ENCODE measurements at regions not wholly inside any gene's neighbourhood (a gene's known extent, or its start where the extent isn't known, plus 50 kb on each side); places are given as distances from the start of the nearest gene placed in this dataset.

DNA sequence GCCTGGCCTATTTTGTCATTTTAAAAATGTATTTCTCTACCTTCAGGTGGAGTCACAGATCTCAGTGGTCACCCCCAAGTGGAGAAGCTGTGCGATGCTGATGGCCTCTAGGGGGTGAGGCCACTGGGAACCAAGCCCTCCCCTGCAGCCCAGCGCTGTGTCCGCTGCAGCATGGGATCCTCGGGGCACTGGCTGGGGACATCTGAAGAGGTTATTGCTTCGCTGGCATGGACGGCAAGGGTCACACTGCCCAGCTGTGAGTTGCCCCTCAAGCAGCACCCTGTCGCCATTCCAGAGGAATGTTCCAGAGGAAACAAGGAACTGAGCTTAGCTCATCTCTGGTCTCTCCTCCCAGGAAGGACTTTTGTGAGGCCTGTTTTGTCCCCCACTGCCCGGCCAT, 119.6 kb upstream of the S1PR3 start:
- Histone ChIP-seq H3K36me3 (ENCODE audit: control insufficient read depth in 2 of 4, insufficient read depth in 4 of 4, low read length in 3 of 4) (no peaks in the 10 kb centered on the region), H4K8ac (ENCODE audit: extremely low read depth, insufficient read depth, low read length) (peak overlapping the region; percentile 62), H2AK5ac (ENCODE audit: low read depth, low read length) (no peak overlapping the region), H2BK12ac (ENCODE audit: low read depth, low read length) (no peak overlapping the region), H3K79me2 (ENCODE audit: control insufficient read depth in 1 of 2, insufficient read depth in 2 of 2, low read length in 2 of 2) (no peaks in the 10 kb centered on the region), H3K4ac (replicated peaks; ENCODE audit: insufficient read length, low read depth, low read length) (no peak overlapping the region), H3K27me3 (replicated peaks in 1 of 4; ENCODE audit: control insufficient read depth in 3 of 4, extremely low read depth in 1 of 4, insufficient read depth in 3 of 4, low read length in 3 of 4) (no peaks in the 10 kb centered on the region), H3K79me1 (ENCODE audit: low read depth, low read length) (no peaks in the 10 kb centered on the region), H2BK120ac (replicated peaks; ENCODE audit: low read depth, low read length) (no peak overlapping the region), H3K4me2 (ENCODE audit: insufficient read depth in 1 of 2, low read depth in 2 of 2, low read length in 2 of 2) (no peak overlapping the region), H4K5ac (ENCODE audit: insufficient read length, low read depth, low read length) (no peak overlapping the region), H4K91ac (replicated peaks; ENCODE audit: insufficient read length, low read length) (no peak overlapping the region), H3K18ac (ENCODE audit: extremely low read depth, low read length) (no peak overlapping the region), H3K4me3 (ENCODE audit: extremely low read depth in 1 of 4, insufficient read depth in 2 of 4, low read depth in 3 of 4, low read length in 4 of 4) (no peak overlapping the region), H3K27ac (ENCODE audit: low read depth, low read length) (no peak overlapping the region), H2BK5ac (ENCODE audit: low read depth, low read length) (no peak overlapping the region), H3K4me1 (replicated peaks in 1 of 4; ENCODE audit: control insufficient read depth in 3 of 4, insufficient read depth in 4 of 4, low read length in 3 of 4) (no peaks in the 10 kb centered on the region), H3K14ac (ENCODE audit: insufficient read length) (no peak overlapping the region), H3K23ac (ENCODE audit: insufficient read length) (no peak overlapping the region), H3K23me2 (ENCODE audit: low read depth, low read length) (no peaks in the 10 kb centered on the region), H3K56ac (replicated peaks; ENCODE audit: insufficient read length, low read depth, low read length) (no peak overlapping the region), H2BK20ac (ENCODE audit: low read length) (no peak overlapping the region), H3K9ac (replicated peaks in 1 of 4; ENCODE audit: extremely low read depth in 1 of 4, low read depth in 3 of 4, low read length in 3 of 4) (no peak overlapping the region), H3K9me3 (ENCODE audit: insufficient read depth in 2 of 2, low read depth in 1 of 2, low read length in 1 of 2) (peaks cover 0 to 5% of the 10 kb centered on the region in 2 experiments; a peak in 2 of 4 replicates), H2AFZ (ENCODE audit: low read length) (no peak overlapping the region), H4K20me1 (replicated peaks in 1 of 2; ENCODE audit: control insufficient read depth in 1 of 2, insufficient read depth in 2 of 2, low read length in 2 of 2) (no peaks in the 10 kb centered on the region), H2BK15ac (ENCODE audit: low read length) (no peak overlapping the region)
- ChIA-PET POLR2A (ENCODE audit: partially characterized antibody) (no interaction called here), CTCF (ENCODE audit: partially characterized antibody) (interaction anchor here (0.7 to 1.2 kb wide), 4 partner anchors 117 to 277 kb away, joined by 3 to 4 read pairs (median 3); no protein-coding TSS in a partner anchor)
- no peak for FAIRE-seq
- 93% methylated on average over 7 of the region's 8 CpGs; no CpG with 5 or more reads in 1 of the 2 experiments for WGBS, 2 experiments (ENCODE audit: extremely low coverage in 1 of 2, insufficient coverage in 1 of 2, insufficient read length in 1 of 2, insufficient replicate concordance in 2 of 2, low coverage in 1 of 2, low lambda C conversion rate in 2 of 2, missing lambda C conversion rate in 1 of 2)
- DNase-seq (ENCODE audit: low read depth in 1 of 2, low spot score in 2 of 2): no peak
- TF ChIP-seq CHD1 (IDR thresholded peaks at IDR 0.05; ENCODE audit: low read depth, low read length) (no peak), PHF8 (conservative IDR thresholded peaks at IDR 0.05; ENCODE audit: low read depth, low read length) (no peak)
- TF ChIP-seq, protein P1, sequence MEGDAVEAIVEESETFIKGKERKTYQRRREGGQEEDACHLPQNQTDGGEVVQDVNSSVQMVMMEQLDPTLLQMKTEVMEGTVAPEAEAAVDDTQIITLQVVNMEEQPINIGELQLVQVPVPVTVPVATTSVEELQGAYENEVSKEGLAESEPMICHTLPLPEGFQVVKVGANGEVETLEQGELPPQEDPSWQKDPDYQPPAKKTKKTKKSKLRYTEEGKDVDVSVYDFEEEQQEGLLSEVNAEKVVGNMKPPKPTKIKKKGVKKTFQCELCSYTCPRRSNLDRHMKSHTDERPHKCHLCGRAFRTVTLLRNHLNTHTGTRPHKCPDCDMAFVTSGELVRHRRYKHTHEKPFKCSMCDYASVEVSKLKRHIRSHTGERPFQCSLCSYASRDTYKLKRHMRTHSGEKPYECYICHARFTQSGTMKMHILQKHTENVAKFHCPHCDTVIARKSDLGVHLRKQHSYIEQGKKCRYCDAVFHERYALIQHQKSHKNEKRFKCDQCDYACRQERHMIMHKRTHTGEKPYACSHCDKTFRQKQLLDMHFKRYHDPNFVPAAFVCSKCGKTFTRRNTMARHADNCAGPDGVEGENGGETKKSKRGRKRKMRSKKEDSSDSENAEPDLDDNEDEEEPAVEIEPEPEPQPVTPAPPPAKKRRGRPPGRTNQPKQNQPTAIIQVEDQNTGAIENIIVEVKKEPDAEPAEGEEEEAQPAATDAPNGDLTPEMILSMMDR (IDR thresholded peaks at IDR 0.05; ENCODE audit: control extremely low read depth in 1 of 3, insufficient read depth in 1 of 3, low read depth in 1 of 3, low read length in 3 of 3): peak; percentile 12 to 31 (median 23); a peak in 3 of 4 replicates

Data from H1 (cell line).